22Rv1 (cell line): ENCODE measurements at regions not wholly inside any gene's neighbourhood (a gene's known extent, or its start where the extent isn't known, plus 50 kb on each side); places are given as distances from the start of the nearest gene placed in this dataset.

Experiments used
- ZFX ChIP-seq: fragments of 450-650 bp; IDR thresholded peaks from 2 replicates; pipeline ENCODE4 v1.6.1; 2017; ENCODE audit warnings: antibody characterized with exemption, borderline replicate concordance
- TF ChIP-seq, protein P1 (sequence below): fragments of 450-650 bp; IDR thresholded peaks from 2 replicates; pipeline ENCODE4 v1.5.1; 2017; ENCODE audit warnings: mild to moderate bottlenecking

DNA sequence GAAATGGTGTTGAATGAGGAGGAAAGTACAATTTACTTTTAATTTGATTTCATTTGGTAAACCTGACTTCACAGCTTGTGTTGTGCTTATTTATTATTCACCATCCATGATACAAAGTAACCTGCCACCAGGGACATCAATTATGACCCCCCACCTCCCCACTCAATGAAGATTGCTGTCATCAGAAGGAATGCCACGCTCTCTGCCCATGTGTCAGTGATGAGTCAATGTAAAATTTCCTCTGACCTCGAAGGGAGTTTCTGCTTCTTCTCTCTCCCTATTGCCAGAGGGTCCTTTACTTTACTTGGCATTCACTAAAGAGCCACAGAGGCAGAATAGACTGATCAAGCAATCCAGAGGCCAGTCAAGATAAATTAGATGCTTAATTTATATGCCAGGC lies 759.7 kb downstream of the CDH11 start:
- TF ChIP-seq, protein P1, sequence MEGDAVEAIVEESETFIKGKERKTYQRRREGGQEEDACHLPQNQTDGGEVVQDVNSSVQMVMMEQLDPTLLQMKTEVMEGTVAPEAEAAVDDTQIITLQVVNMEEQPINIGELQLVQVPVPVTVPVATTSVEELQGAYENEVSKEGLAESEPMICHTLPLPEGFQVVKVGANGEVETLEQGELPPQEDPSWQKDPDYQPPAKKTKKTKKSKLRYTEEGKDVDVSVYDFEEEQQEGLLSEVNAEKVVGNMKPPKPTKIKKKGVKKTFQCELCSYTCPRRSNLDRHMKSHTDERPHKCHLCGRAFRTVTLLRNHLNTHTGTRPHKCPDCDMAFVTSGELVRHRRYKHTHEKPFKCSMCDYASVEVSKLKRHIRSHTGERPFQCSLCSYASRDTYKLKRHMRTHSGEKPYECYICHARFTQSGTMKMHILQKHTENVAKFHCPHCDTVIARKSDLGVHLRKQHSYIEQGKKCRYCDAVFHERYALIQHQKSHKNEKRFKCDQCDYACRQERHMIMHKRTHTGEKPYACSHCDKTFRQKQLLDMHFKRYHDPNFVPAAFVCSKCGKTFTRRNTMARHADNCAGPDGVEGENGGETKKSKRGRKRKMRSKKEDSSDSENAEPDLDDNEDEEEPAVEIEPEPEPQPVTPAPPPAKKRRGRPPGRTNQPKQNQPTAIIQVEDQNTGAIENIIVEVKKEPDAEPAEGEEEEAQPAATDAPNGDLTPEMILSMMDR = no peak
- TF ChIP-seq ZFX = no peak
